ENCODE measurements at regions not wholly inside any gene's neighbourhood (a gene's known extent, or its start where the extent isn't known, plus 50 kb on each side); places are given as distances from the start of the nearest gene placed in this dataset.

- TF ChIP-seq POLR2AphosphoS5 (IDR thresholded peaks at IDR 0.05) (no peak), CTCF (IDR thresholded peaks at IDR 0.05) (no peak)
Measured at GRCh38 chr17:5846001-5846400, 224.2 kb upstream of the WSCD1 start.

Data from gastroesophageal sphincter (tissue), 3 donors.